ENCODE measurements at regions not wholly inside any gene's neighbourhood (a gene's known extent, or its start where the extent isn't known, plus 50 kb on each side); places are given as distances from the start of the nearest gene placed in this dataset.

DNA sequence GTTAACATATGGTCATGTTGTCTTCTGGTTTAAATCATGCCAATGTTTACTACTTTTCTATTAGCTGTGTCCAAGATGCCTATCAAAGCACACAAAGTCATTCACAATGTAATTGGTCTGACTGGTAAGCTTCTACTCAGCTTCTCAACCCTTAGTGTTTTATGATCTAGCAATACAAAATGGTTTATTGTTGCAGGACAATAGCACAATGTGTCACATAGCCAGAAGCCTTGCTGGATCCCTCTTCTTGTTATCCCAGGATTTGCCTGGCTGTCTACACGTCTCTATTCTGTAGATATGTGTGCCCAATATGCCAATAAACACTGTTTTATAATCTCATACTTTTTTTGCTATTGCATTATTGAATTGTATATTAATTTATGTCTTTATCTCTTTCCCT lies 1111.0 kb upstream of the AGA start:
- H3K27me3 ChIP-seq (ENCODE audit: control insufficient read depth, insufficient read depth, low read length) = no peaks in the 10 kb centered on the region
- no peaks in the 10 kb centered on the region for H3K4me1 ChIP-seq (ENCODE audit: control insufficient read depth, insufficient read depth, low read length)
- H3K27ac ChIP-seq (ENCODE audit: low read length) = no peak overlapping the region
- no peak overlapping the region for H3K4me3 ChIP-seq (ENCODE audit: low read length)
- no peaks in the 10 kb centered on the region for H3K9me3 ChIP-seq (ENCODE audit: control insufficient read depth, low read depth, low read length)
- DNase-seq = no peak
- no peaks in the 10 kb centered on the region for H3K36me3 ChIP-seq (ENCODE audit: control insufficient read depth, insufficient read depth, low read length)
- WGBS (ENCODE audit: insufficient coverage, low lambda C conversion rate) = no CpG with 5 or more reads among the region's 1 CpG

- DNase-seq = no peak
- Histone ChIP-seq H3K4me3 (ENCODE audit: low read length) (no peak overlapping the region), H3K36me3 (ENCODE audit: control insufficient read depth, insufficient read depth, low read length) (no peaks in the 10 kb centered on the region), H3K9me3 (ENCODE audit: control insufficient read depth, low read depth, low read length) (no peaks in the 10 kb centered on the region), H3K27me3 (ENCODE audit: control insufficient read depth, insufficient read depth, low read length) (no peaks in the 10 kb centered on the region), H3K27ac (ENCODE audit: low read length) (no peak overlapping the region), H3K4me1 (ENCODE audit: control insufficient read depth, insufficient read depth, low read length) (no peaks in the 10 kb centered on the region)
- no CpG with 5 or more reads among the region's 1 CpG for WGBS (ENCODE audit: insufficient coverage, low lambda C conversion rate)
Observed at GRCh38 chr4:178554352-178554751, 1112.1 kb upstream of the AGA start.

- no peak for DNase-seq
- WGBS (ENCODE audit: insufficient coverage, low lambda C conversion rate) = 50% methylated on average over 2 of the region's 2 CpGs
- H3K4me3 ChIP-seq (ENCODE audit: low read length) = no peak overlapping the region
Observed at GRCh38 chr4:178556796-178557195, 1114.6 kb upstream of the AGA start.

GRCh38 chr4:178577933-178578332 lies 1135.7 kb upstream of the AGA start:
- WGBS (ENCODE audit: insufficient coverage, low lambda C conversion rate) = 85% methylated on average over 2 of the region's 7 CpGs
- H3K9me3 ChIP-seq (ENCODE audit: control insufficient read depth, low read depth, low read length) = no peaks in the 10 kb centered on the region
- H3K27ac ChIP-seq (ENCODE audit: low read length) = no peak overlapping the region
- no peak overlapping the region for H3K4me3 ChIP-seq (ENCODE audit: low read length)
- no peaks in the 10 kb centered on the region for H3K27me3 ChIP-seq (ENCODE audit: control insufficient read depth, insufficient read depth, low read length)
- H3K4me1 ChIP-seq (ENCODE audit: control insufficient read depth, insufficient read depth, low read length) = no peaks in the 10 kb centered on the region
- no peak for DNase-seq
- no peaks in the 10 kb centered on the region for H3K36me3 ChIP-seq (ENCODE audit: control insufficient read depth, insufficient read depth, low read length)

More at GRCh38 chr4:178556796-178557195, 1114.6 kb upstream of the AGA start:
- Histone ChIP-seq H3K36me3 (ENCODE audit: control insufficient read depth, insufficient read depth, low read length) (no peaks in the 10 kb centered on the region), H3K27ac (ENCODE audit: low read length) (no peak overlapping the region), H3K4me1 (ENCODE audit: control insufficient read depth, insufficient read depth, low read length) (no peaks in the 10 kb centered on the region), H3K27me3 (ENCODE audit: control insufficient read depth, insufficient read depth, low read length) (no peaks in the 10 kb centered on the region), H3K9me3 (ENCODE audit: control insufficient read depth, low read depth, low read length) (no peaks in the 10 kb centered on the region)

DNA sequence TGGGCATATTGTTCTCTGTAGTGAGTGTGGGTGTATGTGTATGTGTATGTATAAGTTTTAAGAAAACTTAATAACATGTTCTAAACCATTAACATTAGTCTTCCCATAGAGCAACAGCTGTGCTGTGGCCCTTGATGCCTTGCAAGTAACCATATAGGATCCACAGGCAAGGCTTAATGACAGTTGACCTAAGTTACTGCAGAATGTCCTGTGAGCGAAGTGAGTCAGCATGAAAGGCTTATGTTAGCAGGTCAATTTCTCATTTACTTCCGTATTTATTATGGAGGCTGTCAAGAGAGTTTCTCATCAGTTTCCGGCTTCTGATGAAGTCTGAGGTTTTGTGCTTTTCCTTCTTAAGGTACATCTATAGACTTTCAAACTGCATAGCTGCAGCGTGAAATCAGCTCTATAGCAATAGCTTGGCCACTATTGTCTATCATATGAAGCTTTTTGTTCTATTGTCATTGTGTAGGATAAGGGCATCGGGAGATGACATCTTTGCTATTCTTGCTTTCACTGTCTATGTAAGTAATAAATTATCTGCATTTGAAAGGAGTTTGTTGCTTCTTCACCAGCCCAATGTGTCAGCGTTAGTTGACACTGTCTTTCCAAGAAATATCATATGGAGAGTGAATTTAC lies 1153.4 kb upstream of the AGA start:
- H3K4me1 ChIP-seq (ENCODE audit: control insufficient read depth, insufficient read depth, low read length) = no peaks in the 10 kb centered on the region
- H3K27ac ChIP-seq (ENCODE audit: low read length) = no peak overlapping the region
- no peak overlapping the region for H3K4me3 ChIP-seq (ENCODE audit: low read length)
- no peaks in the 10 kb centered on the region for H3K27me3 ChIP-seq (ENCODE audit: control insufficient read depth, insufficient read depth, low read length)
- no peaks in the 10 kb centered on the region for H3K36me3 ChIP-seq (ENCODE audit: control insufficient read depth, insufficient read depth, low read length)
- 70% methylated on average over 2 of the region's 6 CpGs for WGBS (ENCODE audit: insufficient coverage, low lambda C conversion rate)
- DNase-seq = no peak
- no peaks in the 10 kb centered on the region for H3K9me3 ChIP-seq (ENCODE audit: control insufficient read depth, low read depth, low read length)

- no peak for DNase-seq
- 100% methylated on average over 1 of the region's 1 CpG for WGBS (ENCODE audit: insufficient coverage, low lambda C conversion rate)
- Histone ChIP-seq H3K9me3 (ENCODE audit: control insufficient read depth, low read depth, low read length) (no peaks in the 10 kb centered on the region), H3K27ac (ENCODE audit: low read length) (no peak overlapping the region), H3K4me1 (ENCODE audit: control insufficient read depth, insufficient read depth, low read length) (no peaks in the 10 kb centered on the region), H3K4me3 (ENCODE audit: low read length) (no peak overlapping the region), H3K27me3 (ENCODE audit: control insufficient read depth, insufficient read depth, low read length) (no peaks in the 10 kb centered on the region), H3K36me3 (ENCODE audit: control insufficient read depth, insufficient read depth, low read length) (no peaks in the 10 kb centered on the region)
Observed at GRCh38 chr4:178598672-178599071, 1156.4 kb upstream of the AGA start.

GRCh38 chr4:178599521-178599920 lies 1157.3 kb upstream of the AGA start:
- no peaks in the 10 kb centered on the region for H3K4me1 ChIP-seq (ENCODE audit: control insufficient read depth, insufficient read depth, low read length)
- H3K27ac ChIP-seq (ENCODE audit: low read length) = no peak overlapping the region
- DNase-seq = no peak
- H3K9me3 ChIP-seq (ENCODE audit: control insufficient read depth, low read depth, low read length) = no peaks in the 10 kb centered on the region
- no peaks in the 10 kb centered on the region for H3K27me3 ChIP-seq (ENCODE audit: control insufficient read depth, insufficient read depth, low read length)
- no peaks in the 10 kb centered on the region for H3K36me3 ChIP-seq (ENCODE audit: control insufficient read depth, insufficient read depth, low read length)
- no peak overlapping the region for H3K4me3 ChIP-seq (ENCODE audit: low read length)

GRCh38 chr4:178602833-178603232 lies 1160.6 kb upstream of the AGA start:
- H3K36me3 ChIP-seq (ENCODE audit: control insufficient read depth, insufficient read depth, low read length) = no peaks in the 10 kb centered on the region
- no peak for DNase-seq
- H3K4me1 ChIP-seq (ENCODE audit: control insufficient read depth, insufficient read depth, low read length) = no peaks in the 10 kb centered on the region
- H3K27me3 ChIP-seq (ENCODE audit: control insufficient read depth, insufficient read depth, low read length) = no peaks in the 10 kb centered on the region
- H3K27ac ChIP-seq (ENCODE audit: low read length) = no peak overlapping the region
- no peaks in the 10 kb centered on the region for H3K9me3 ChIP-seq (ENCODE audit: control insufficient read depth, low read depth, low read length)
- WGBS (ENCODE audit: insufficient coverage, low lambda C conversion rate) = 100% methylated on average over 1 of the region's 2 CpGs
- H3K4me3 ChIP-seq (ENCODE audit: low read length) = no peak overlapping the region

GRCh38 chr4:178611062-178611461 lies 1168.8 kb upstream of the AGA start:
- 80% methylated on average over 1 of the region's 2 CpGs for WGBS (ENCODE audit: insufficient coverage, low lambda C conversion rate)
- DNase-seq = no peak
- Histone ChIP-seq H3K4me3 (ENCODE audit: low read length) (no peak overlapping the region), H3K27ac (ENCODE audit: low read length) (no peak overlapping the region), H3K4me1 (ENCODE audit: control insufficient read depth, insufficient read depth, low read length) (no peaks in the 10 kb centered on the region), H3K36me3 (ENCODE audit: control insufficient read depth, insufficient read depth, low read length) (no peaks in the 10 kb centered on the region), H3K27me3 (ENCODE audit: control insufficient read depth, insufficient read depth, low read length) (no peaks in the 10 kb centered on the region), H3K9me3 (ENCODE audit: control insufficient read depth, low read depth, low read length) (no peaks in the 10 kb centered on the region)

DNA sequence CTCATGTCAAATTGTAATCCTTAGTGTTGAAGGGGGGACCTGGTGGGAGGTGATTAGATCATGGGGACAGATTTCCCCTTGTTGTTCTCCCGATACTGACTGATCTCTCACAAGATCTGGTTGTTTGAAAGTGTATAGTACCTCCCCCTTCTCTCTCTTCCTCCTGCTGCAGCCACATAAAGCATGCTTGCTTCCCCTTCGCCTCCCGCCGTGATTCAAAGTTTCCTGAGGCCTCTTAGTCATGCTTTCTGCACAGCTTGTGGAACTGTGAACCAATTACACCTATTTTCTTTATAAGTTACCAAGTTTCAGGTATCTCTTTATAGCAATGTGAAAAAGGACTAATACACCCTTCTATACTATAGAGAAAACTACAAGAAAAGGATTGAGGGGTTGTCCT lies 1170.5 kb upstream of the AGA start:
- no peaks in the 10 kb centered on the region for H3K36me3 ChIP-seq (ENCODE audit: control insufficient read depth, insufficient read depth, low read length)
- DNase-seq = no peak
- H3K4me3 ChIP-seq (ENCODE audit: low read length) = no peak overlapping the region
- H3K4me1 ChIP-seq (ENCODE audit: control insufficient read depth, insufficient read depth, low read length) = no peaks in the 10 kb centered on the region
- H3K27ac ChIP-seq (ENCODE audit: low read length) = no peak overlapping the region
- H3K9me3 ChIP-seq (ENCODE audit: control insufficient read depth, low read depth, low read length) = no peaks in the 10 kb centered on the region
- no CpG with 5 or more reads among the region's 4 CpGs for WGBS (ENCODE audit: insufficient coverage, low lambda C conversion rate)
- no peaks in the 10 kb centered on the region for H3K27me3 ChIP-seq (ENCODE audit: control insufficient read depth, insufficient read depth, low read length)

DNA sequence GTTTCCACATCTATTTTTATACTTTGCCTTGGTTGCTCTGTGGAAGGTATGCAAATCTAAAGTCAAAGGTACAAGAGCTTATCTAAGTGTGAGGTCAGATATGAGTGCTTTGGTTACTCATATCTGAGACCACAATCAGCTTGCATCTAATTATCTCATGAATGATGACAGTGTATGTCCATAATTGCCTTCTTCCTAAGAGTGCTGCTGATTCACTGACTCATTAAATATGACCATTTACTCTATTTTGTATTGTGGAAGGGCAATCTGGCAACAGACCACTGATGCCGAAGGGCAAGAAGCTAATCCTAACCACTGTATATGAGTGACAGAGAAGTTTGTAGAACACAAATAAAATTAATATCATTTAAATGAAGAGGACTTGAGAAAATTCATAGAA lies 1190.2 kb upstream of the AGA start:
- no peaks in the 10 kb centered on the region for H3K4me1 ChIP-seq (ENCODE audit: control insufficient read depth, insufficient read depth, low read length)
- H3K9me3 ChIP-seq (ENCODE audit: control insufficient read depth, low read depth, low read length) = no peaks in the 10 kb centered on the region
- no peaks in the 10 kb centered on the region for H3K36me3 ChIP-seq (ENCODE audit: control insufficient read depth, insufficient read depth, low read length)
- no CpG with 5 or more reads among the region's 1 CpG for WGBS (ENCODE audit: insufficient coverage, low lambda C conversion rate)
- H3K27ac ChIP-seq (ENCODE audit: low read length) = no peak overlapping the region
- H3K27me3 ChIP-seq (ENCODE audit: control insufficient read depth, insufficient read depth, low read length) = no peaks in the 10 kb centered on the region
- no peak overlapping the region for H3K4me3 ChIP-seq (ENCODE audit: low read length)
- DNase-seq = no peak
